GM12864 (cell line): ENCODE measurements at regions not wholly inside any gene's neighbourhood (a gene's known extent, or its start where the extent isn't known, plus 50 kb on each side); places are given as distances from the start of the nearest gene placed in this dataset.
A peak's percentile ranks its signal among the peaks of the same experiment; 100 is the strongest.

Experiments
- DNase-seq: peaks from one replicate; pipeline ENCODE4 v3.0.0-alpha.2; 2011; ENCODE audit warnings: low read depth
- H3K4me3 ChIP-seq: 2 replicates; pipeline ENCODE4 v1.5.1; 2011; ENCODE audit warnings: mild to moderate bottlenecking, low read depth, low read length, control low read depth
- TF ChIP-seq, protein P1 (sequence below): IDR thresholded peaks from 2 replicates; pipeline ENCODE4 v1.5.1; 2011; ENCODE audit warnings: low read depth, mild to moderate bottlenecking, moderate library complexity, low read length, control low read depth, inconsistent platforms; ENCODE audit errors: missing control alignments

DNA sequence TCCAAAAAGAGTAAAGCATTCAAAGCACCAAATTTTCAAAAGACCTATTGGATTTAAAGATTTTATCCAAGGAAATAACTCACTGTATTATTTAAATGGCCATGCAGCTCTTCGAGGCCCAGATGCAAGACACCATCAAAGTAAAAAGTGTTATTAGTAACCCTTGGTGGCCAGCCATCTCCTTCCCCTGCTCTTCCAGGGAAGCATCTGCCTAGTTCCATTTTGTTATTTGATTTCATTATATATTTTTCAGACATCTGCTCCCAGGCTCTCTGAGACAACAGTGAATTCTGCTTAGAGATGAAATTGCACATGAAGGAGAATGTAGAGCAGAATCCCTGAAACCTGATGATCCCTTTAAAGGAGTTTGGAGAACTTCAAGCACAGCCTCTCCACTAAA lies 252.3 kb upstream of the TBX18 start:
- no peak for DNase-seq
- TF ChIP-seq, protein P1, sequence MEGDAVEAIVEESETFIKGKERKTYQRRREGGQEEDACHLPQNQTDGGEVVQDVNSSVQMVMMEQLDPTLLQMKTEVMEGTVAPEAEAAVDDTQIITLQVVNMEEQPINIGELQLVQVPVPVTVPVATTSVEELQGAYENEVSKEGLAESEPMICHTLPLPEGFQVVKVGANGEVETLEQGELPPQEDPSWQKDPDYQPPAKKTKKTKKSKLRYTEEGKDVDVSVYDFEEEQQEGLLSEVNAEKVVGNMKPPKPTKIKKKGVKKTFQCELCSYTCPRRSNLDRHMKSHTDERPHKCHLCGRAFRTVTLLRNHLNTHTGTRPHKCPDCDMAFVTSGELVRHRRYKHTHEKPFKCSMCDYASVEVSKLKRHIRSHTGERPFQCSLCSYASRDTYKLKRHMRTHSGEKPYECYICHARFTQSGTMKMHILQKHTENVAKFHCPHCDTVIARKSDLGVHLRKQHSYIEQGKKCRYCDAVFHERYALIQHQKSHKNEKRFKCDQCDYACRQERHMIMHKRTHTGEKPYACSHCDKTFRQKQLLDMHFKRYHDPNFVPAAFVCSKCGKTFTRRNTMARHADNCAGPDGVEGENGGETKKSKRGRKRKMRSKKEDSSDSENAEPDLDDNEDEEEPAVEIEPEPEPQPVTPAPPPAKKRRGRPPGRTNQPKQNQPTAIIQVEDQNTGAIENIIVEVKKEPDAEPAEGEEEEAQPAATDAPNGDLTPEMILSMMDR: no peak
- no peak overlapping the region for H3K4me3 ChIP-seq

GRCh38 chr6:85015396-85015990 lies 251.1 kb upstream of the TBX18 start:
- no peak for DNase-seq
- TF ChIP-seq, protein P1: peak; percentile 68

GRCh38 chr6:85010865-85011264 lies 246.5 kb upstream of the TBX18 start:
- TF ChIP-seq, protein P1: no peak
- no peak for DNase-seq
- no peak overlapping the region for H3K4me3 ChIP-seq

More at GRCh38 chr6:85015396-85015990, 251.1 kb upstream of the TBX18 start:
- H3K4me3 ChIP-seq: no peak overlapping the region

DNA sequence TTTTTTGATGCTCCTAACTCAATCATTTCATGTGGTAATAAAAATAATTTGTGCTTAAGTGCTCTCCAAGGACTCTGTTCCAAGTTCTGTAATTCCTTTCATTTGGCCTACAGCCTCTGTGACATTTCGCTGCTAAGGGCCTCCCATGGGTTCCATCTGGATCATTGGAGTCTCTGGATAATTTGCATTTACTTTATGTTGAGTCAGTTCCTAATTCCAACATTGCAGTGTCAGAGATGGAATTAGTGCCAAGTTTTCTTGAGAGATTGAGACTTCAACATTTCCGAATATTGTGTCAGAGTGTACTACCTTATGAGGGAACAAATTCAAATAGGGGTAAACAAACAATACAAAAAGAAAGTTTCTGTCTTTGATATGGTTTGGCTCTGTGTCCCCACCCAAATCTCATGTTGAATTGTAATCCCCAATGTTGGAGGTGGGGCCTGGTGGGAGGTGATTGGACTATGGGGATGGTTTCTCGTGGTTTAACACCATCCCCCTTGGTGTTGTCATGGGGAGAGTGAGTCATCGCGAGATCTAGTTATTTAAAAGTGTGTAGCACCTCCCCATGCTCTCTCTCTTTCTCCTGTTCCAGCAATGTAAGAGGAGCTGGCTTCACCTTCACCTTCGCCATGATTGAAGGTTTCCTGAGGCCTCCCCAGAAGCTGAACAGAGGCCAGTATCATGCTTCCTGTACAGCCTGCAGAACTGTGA lies 244.1 kb upstream of the TBX18 start:
- TF ChIP-seq, protein P1: no peak
- no peak overlapping the region for H3K4me3 ChIP-seq
- no peak for DNase-seq

GRCh38 chr6:85006362-85006761 lies 242.0 kb upstream of the TBX18 start:
- TF ChIP-seq, protein P1: no peak
- DNase-seq: no peak
- H3K4me3 ChIP-seq: no peak overlapping the region

DNA sequence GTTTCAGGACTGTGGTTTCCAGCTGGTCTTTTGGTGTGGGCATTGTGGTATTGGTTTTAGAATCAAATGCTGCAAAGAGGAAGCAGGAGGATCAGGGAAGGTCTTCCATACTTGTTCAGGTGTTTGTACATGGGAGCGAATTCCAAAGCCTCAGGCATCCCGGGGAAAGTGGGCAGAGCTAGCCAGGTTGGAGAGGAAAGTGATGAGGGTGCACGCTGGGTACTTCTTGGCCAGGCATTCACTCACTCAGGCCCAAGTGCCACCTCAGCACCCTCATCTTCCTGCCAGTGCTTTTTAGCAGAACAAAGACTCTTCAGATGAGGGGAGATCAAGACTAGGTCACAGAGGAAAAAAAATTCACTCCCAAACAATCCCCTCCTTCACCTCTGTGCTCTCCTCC lies 241.1 kb upstream of the TBX18 start:
- H3K4me3 ChIP-seq: no peak overlapping the region
- TF ChIP-seq, protein P1: no peak
- no peak for DNase-seq
